ENCODE measurements at regions not wholly inside any gene's neighbourhood (a gene's known extent, or its start where the extent isn't known, plus 50 kb on each side); places are given as distances from the start of the nearest gene placed in this dataset.
"Not testable (repeated sequence)": the region's sequence is repeated elsewhere in the genome, so short reads cannot be mapped to it uniquely, and the experiment has no call there.

DNA sequence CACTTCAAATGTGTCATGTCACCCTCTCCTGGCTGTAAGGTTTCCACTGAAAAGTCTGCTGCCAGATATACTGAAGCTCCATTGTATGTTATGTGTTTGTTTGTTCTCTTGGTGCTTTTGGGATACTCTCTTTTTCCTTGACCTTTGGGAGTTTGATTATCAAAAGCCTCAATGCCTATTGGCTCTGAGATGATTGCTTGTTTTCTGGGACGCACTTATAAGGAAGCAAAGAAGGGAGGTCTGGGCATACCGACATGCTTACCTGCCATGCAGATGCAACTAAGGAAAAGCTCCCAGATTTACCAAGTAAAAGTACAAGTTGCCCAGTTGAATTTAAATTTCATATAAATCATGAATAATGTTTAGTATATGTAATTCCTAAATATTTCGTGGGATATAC, 145.3 kb downstream of the SYT15 start:
- TF ChIP-seq, protein P1, sequence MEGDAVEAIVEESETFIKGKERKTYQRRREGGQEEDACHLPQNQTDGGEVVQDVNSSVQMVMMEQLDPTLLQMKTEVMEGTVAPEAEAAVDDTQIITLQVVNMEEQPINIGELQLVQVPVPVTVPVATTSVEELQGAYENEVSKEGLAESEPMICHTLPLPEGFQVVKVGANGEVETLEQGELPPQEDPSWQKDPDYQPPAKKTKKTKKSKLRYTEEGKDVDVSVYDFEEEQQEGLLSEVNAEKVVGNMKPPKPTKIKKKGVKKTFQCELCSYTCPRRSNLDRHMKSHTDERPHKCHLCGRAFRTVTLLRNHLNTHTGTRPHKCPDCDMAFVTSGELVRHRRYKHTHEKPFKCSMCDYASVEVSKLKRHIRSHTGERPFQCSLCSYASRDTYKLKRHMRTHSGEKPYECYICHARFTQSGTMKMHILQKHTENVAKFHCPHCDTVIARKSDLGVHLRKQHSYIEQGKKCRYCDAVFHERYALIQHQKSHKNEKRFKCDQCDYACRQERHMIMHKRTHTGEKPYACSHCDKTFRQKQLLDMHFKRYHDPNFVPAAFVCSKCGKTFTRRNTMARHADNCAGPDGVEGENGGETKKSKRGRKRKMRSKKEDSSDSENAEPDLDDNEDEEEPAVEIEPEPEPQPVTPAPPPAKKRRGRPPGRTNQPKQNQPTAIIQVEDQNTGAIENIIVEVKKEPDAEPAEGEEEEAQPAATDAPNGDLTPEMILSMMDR (IDR thresholded peaks at IDR 0.05; ENCODE audit: insufficient read depth, low read length, poor library complexity, severe bottlenecking), result not testable (repeated sequence)
- not testable (repeated sequence) for TF ChIP-seq EZH2phosphoT487 (conservative IDR thresholded peaks at IDR 0.05; ENCODE audit: low read length)
